ENCODE measurements at regions not wholly inside any gene's neighbourhood (a gene's known extent, or its start where the extent isn't known, plus 50 kb on each side); places are given as distances from the start of the nearest gene placed in this dataset.

- peaks cover 12% of the 10 kb centered on the region for H3K4me1 Mint-ChIP-seq (ENCODE audit: low read depth, unreplicated experiment)
- H3K27me3 Mint-ChIP-seq (ENCODE audit: unreplicated experiment) = no peaks in the 10 kb centered on the region
- TF ChIP-seq CTCF (IDR thresholded peaks at IDR 0.05; ENCODE audit: unreplicated experiment) = no peak
- BruUV-seq (replicated peaks) = no TSS peak
- no peaks in the 10 kb centered on the region for H3K36me3 Mint-ChIP-seq (ENCODE audit: insufficient read depth, unreplicated experiment)
- CTCF ChIA-PET = interaction anchor here (0.8 kb wide), 1 partner anchor 11 kb away, joined by 7 read pairs; no protein-coding TSS in a partner anchor
- DNase-seq = no peak
- no peaks in the 10 kb centered on the region for H3K9me3 Mint-ChIP-seq (ENCODE audit: low read depth, unreplicated experiment)
- intact Hi-C loops (cut with micrococcal nuclease; ENCODE audit: unreplicated experiment) = no loop called here
- H3K27ac Mint-ChIP-seq (ENCODE audit: unreplicated experiment) = no peak overlapping the region
- no peak overlapping the region for H3K4me3 Mint-ChIP-seq (ENCODE audit: low read depth, unreplicated experiment)
These were observed 260.1 kb upstream of the RGMB start for GRCh38 chr5:98513380-98513779.

GRCh38 chr5:98514215-98514614 lies 259.2 kb upstream of the RGMB start:
- DNase-seq = no peak
- BruUV-seq (replicated peaks) = no TSS peak
- peaks cover 11% of the 10 kb centered on the region for H3K4me1 Mint-ChIP-seq (ENCODE audit: low read depth, unreplicated experiment)
- H3K27me3 Mint-ChIP-seq (ENCODE audit: unreplicated experiment) = no peaks in the 10 kb centered on the region
- H3K9me3 Mint-ChIP-seq (ENCODE audit: low read depth, unreplicated experiment) = no peaks in the 10 kb centered on the region
- no peaks in the 10 kb centered on the region for H3K36me3 Mint-ChIP-seq (ENCODE audit: insufficient read depth, unreplicated experiment)
- no peak overlapping the region for H3K4me3 Mint-ChIP-seq (ENCODE audit: low read depth, unreplicated experiment)
- intact Hi-C loops (cut with micrococcal nuclease; ENCODE audit: unreplicated experiment) = no loop called here
- CTCF ChIA-PET = interaction anchor here (0.7 to 0.8 kb wide), 2 partner anchors 10 to 120 kb away, joined by 3 to 7 read pairs; no protein-coding TSS in a partner anchor
- no peak overlapping the region for H3K27ac Mint-ChIP-seq (ENCODE audit: unreplicated experiment)
- no peak for TF ChIP-seq CTCF (IDR thresholded peaks at IDR 0.05; ENCODE audit: unreplicated experiment)

- DNase-seq = no peak
- H3K36me3 Mint-ChIP-seq (ENCODE audit: insufficient read depth, unreplicated experiment) = no peaks in the 10 kb centered on the region
- intact Hi-C loops (cut with micrococcal nuclease; ENCODE audit: unreplicated experiment) = no loop called here
- H3K27ac Mint-ChIP-seq (ENCODE audit: unreplicated experiment) = no peak overlapping the region
- H3K9me3 Mint-ChIP-seq (ENCODE audit: low read depth, unreplicated experiment) = no peaks in the 10 kb centered on the region
- H3K4me1 Mint-ChIP-seq (ENCODE audit: low read depth, unreplicated experiment) = peaks cover 5% of the 10 kb centered on the region
- TF ChIP-seq CTCF (IDR thresholded peaks at IDR 0.05; ENCODE audit: unreplicated experiment) = no peak
- no peak overlapping the region for H3K4me3 Mint-ChIP-seq (ENCODE audit: low read depth, unreplicated experiment)
- H3K27me3 Mint-ChIP-seq (ENCODE audit: unreplicated experiment) = no peaks in the 10 kb centered on the region
- BruUV-seq (replicated peaks) = no TSS peak
- CTCF ChIA-PET = interaction anchor here (0.5 kb wide), 1 partner anchor 410 kb away, joined by 3 read pairs; no protein-coding TSS in a partner anchor
These were observed 256.8 kb upstream of the RGMB start for GRCh38 chr5:98516701-98517100.

GRCh38 chr5:98517560-98518366 lies 255.7 kb upstream of the RGMB start:
- Mint-ChIP-seq H3K9me3 (ENCODE audit: low read depth, unreplicated experiment) (no peaks in the 10 kb centered on the region), H3K4me1 (ENCODE audit: low read depth, unreplicated experiment) (peaks cover 9% of the 10 kb centered on the region), H3K36me3 (ENCODE audit: insufficient read depth, unreplicated experiment) (no peaks in the 10 kb centered on the region), H3K27ac (ENCODE audit: unreplicated experiment) (no peak overlapping the region), H3K27me3 (ENCODE audit: unreplicated experiment) (no peaks in the 10 kb centered on the region), H3K4me3 (ENCODE audit: low read depth, unreplicated experiment) (no peak overlapping the region)
- intact Hi-C loops (cut with micrococcal nuclease; ENCODE audit: unreplicated experiment) = no loop called here
- no TSS peak for BruUV-seq (replicated peaks)
- TF ChIP-seq CTCF (IDR thresholded peaks at IDR 0.05; ENCODE audit: unreplicated experiment) = no peak
- DNase-seq = no peak
- CTCF ChIA-PET = no interaction called here
